Progenitor cell of endocrine pancreas (in vitro differentiated cells): ENCODE measurements at regions not wholly inside any gene's neighbourhood (a gene's known extent, or its start where the extent isn't known, plus 50 kb on each side); places are given as distances from the start of the nearest gene placed in this dataset.
"Not testable (repeated sequence)": the region's sequence is repeated elsewhere in the genome, so short reads cannot be mapped to it uniquely, and the experiment has no call there.

Experiments
- DNase-seq: peaks from one replicate; pipeline ENCODE4 v3.0.0; 2021; ENCODE audit warnings: low spot score; ENCODE audit not compliant: unreplicated experiment
- H3K27ac Mint-ChIP-seq: 2 replicates; pipeline ENCODE4 v1.8.0; 2021; ENCODE audit warnings: mild to moderate bottlenecking, moderate library complexity, mixed read lengths
- H3K27me3 Mint-ChIP-seq: 2 replicates; pipeline ENCODE4 v1.8.0; 2021; ENCODE audit warnings: mixed read lengths
- H3K36me3 Mint-ChIP-seq: 2 replicates; pipeline ENCODE4 v1.8.0; 2022; ENCODE audit warnings: mixed read lengths; ENCODE audit not compliant: insufficient read depth
- H3K4me1 Mint-ChIP-seq: 2 replicates; pipeline ENCODE4 v1.8.0; 2021; ENCODE audit warnings: low read depth, mixed read lengths
- H3K4me3 Mint-ChIP-seq: 2 replicates; pipeline ENCODE4 v1.8.0; 2021; ENCODE audit warnings: low read depth, mild to moderate bottlenecking, moderate library complexity, mixed read lengths
- H3K9me3 Mint-ChIP-seq: 2 replicates; pipeline ENCODE4 v1.8.0; 2021; ENCODE audit warnings: low read depth, mixed read lengths
- CTCF ChIP-seq: fragments of 200-600 bp; sonication (generic); IDR thresholded peaks from one replicate; pipeline ENCODE4 v1.5.0; 2021; ENCODE audit warnings: antibody characterized with exemption, mild to moderate bottlenecking; ENCODE audit not compliant: unreplicated experiment

DNA sequence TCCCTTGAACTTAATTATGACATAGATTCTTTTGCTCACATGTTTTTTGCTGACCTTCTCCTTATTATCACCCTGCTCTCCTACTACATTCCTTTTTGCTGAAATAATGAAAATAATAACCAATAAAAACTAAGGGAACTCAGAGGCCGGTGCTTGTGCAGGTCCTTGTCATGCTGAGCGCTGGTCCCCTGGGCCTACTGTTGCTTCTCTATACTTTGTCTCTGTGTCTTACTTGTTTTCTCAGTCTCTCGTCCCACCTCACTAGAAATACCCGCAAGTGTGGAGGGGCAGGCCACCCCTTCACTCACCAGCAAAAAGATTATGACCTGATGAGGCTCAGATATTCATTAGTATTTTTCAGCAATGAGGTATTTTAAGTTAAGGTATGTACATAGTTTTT is 3918.8 kb upstream of the OR11H1 start:
- peaks cover 62% of the 10 kb centered on the region for H3K9me3 Mint-ChIP-seq
- H3K27ac Mint-ChIP-seq, H3K4me3 Mint-ChIP-seq, H3K36me3 Mint-ChIP-seq, H3K4me1 Mint-ChIP-seq, DNase-seq, H3K27me3 Mint-ChIP-seq: not testable (repeated sequence)

GRCh38 chr22:11611280-11611679 is 3916.7 kb upstream of the OR11H1 start:
- H3K4me1 Mint-ChIP-seq, H3K27me3 Mint-ChIP-seq, H3K4me3 Mint-ChIP-seq, H3K27ac Mint-ChIP-seq, DNase-seq: not testable (repeated sequence)
- Mint-ChIP-seq H3K36me3 (peaks cover 18% of the 10 kb centered on the region), H3K9me3 (peaks cover 66% of the 10 kb centered on the region)

- not testable (repeated sequence) for DNase-seq, H3K27me3 Mint-ChIP-seq, H3K4me1 Mint-ChIP-seq, H3K4me3 Mint-ChIP-seq, H3K27ac Mint-ChIP-seq
- Mint-ChIP-seq H3K9me3 (peaks cover 71% of the 10 kb centered on the region), H3K36me3 (peaks cover 18% of the 10 kb centered on the region)
Observed at GRCh38 chr22:11611876-11612275, 3916.1 kb upstream of the OR11H1 start.

DNA sequence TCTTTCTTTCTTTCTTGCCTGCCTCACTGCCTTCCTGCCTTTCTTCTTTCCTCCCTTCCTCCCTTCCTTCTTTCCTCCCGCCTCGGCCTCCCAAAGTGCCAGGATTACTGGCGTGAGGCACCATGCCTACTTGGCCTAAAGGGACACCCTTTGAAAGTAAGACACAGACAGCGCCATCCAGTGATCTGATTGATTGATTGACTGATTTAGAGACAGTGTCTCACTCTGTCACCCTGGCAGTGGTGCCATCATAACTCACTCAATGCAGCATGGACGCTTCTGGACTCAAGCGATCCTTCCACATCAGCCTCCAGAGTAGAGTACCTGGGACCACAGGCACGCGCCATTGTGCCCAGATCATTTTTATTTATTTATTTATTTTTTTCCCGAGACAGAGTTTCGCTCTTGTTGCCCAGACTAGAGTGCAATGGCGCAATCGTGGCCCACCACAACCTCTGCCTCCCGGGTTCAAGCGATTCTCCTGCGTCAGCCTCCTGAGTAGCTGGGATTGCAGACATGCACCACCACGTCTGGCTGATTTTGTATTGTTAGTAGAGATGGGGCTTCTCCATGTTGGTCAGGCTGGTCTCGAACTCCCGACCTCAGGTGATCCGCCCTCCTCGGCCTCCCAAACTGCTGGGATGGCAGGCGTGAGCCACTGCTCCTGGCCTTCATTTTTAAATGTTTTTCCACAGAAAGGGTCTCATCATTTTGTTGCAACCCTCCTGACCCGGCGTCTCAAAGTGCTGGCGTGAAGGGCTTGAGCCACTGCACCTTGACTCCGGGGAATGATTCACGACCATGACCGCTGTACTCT is 3914.7 kb upstream of the OR11H1 start:
- H3K9me3 Mint-ChIP-seq: peaks cover 71% of the 10 kb centered on the region
- H3K4me3 Mint-ChIP-seq, H3K4me1 Mint-ChIP-seq, H3K27ac Mint-ChIP-seq, DNase-seq, H3K27me3 Mint-ChIP-seq: not testable (repeated sequence)
- peaks cover 25% of the 10 kb centered on the region for H3K36me3 Mint-ChIP-seq

DNA sequence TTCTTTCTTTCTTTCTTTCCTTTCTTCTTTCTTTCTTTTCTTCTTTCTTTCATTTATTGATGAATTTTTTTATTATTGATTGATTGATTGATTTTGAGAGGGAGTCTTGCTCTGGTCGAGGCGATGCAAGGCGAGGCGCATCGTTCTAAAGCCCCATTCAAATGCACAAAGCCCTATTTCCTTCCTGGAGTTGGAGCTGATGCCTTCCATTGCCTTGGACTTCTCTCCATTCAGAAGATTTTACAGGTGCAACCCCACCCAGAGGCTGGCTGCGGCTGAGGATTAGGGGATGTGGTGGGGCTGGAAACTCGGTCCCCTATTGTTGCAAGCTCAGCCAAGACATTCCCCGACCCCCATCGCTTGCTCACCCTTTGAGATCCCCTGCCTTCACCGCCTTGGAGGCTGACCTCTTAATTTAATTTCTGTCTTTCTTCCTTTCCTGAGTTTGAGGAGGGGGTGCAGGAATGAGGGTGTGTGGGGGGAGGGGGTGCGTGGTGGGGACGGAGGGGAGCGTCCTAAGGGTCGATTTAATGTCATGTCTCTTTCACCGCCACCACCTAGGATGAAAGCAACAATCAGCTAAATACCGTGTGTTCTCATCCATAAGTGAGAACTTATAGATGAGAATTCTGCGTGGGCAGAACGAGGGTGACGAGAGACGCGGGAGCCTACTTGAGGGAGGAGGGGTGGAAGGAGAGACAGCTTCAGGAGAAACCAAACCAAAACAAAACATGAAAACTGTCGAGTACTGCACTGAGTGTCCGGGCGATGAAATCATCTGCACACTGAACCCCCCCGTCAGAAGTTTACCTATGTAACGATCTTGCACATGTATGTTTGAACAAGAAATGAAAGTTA is 3913.9 kb upstream of the OR11H1 start:
- TF ChIP-seq CTCF: no peak
- peaks cover 71% of the 10 kb centered on the region for H3K9me3 Mint-ChIP-seq
- DNase-seq: no peak
- H3K27ac Mint-ChIP-seq: no peak overlapping the region
- H3K4me3 Mint-ChIP-seq: no peak overlapping the region
- H3K4me1 Mint-ChIP-seq: no peaks in the 10 kb centered on the region
- no peaks in the 10 kb centered on the region for H3K27me3 Mint-ChIP-seq
- peaks cover 28% of the 10 kb centered on the region for H3K36me3 Mint-ChIP-seq

DNA sequence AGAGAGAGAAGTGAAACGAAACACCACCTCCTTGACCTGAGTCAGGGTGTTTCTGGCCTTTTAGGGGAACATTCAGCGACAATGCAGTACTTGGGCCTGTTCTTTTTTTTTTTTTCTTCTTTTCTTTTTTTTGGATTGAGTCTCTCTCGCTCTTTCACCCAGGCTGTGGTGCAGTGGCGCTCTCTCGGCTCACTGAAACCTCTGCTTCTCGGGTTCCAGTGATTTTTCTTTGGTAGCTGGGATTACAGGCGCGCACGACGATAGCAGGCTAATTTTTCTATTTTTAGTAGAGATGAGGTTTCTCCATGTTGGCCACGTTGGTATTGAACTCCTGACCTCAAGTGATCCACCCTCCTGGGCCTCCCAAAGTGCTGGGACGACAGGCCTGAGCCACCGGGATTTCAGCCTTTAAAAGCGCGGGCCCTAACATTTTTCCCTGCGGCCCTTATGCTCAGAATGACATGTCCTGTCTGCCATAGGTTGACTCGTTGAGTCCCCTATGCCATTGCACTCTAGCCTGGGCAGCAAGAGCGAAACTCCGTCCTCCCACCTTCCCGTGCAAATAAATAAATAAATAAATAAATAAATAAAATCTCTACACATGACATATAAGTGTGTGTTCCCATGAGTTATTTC is 3913.1 kb upstream of the OR11H1 start:
- H3K27me3 Mint-ChIP-seq, DNase-seq, H3K4me3 Mint-ChIP-seq, H3K4me1 Mint-ChIP-seq, H3K27ac Mint-ChIP-seq: not testable (repeated sequence)
- H3K36me3 Mint-ChIP-seq: peaks cover 33% of the 10 kb centered on the region
- H3K9me3 Mint-ChIP-seq: peaks cover 76% of the 10 kb centered on the region

- Mint-ChIP-seq H3K27ac (no peak overlapping the region), H3K4me1 (no peaks in the 10 kb centered on the region), H3K27me3 (no peaks in the 10 kb centered on the region), H3K36me3 (peaks cover 34% of the 10 kb centered on the region), H3K4me3 (no peak overlapping the region), H3K9me3 (peaks cover 74% of the 10 kb centered on the region)
- no peak for TF ChIP-seq CTCF
- no peak for DNase-seq
Observed at GRCh38 chr22:11616811-11617210, 3911.2 kb upstream of the OR11H1 start.

GRCh38 chr22:11618322-11618662 is 3909.7 kb upstream of the OR11H1 start:
- not testable (repeated sequence) for H3K4me1 Mint-ChIP-seq, DNase-seq, H3K4me3 Mint-ChIP-seq, H3K27me3 Mint-ChIP-seq, H3K27ac Mint-ChIP-seq
- H3K9me3 Mint-ChIP-seq: peaks cover 70% of the 10 kb centered on the region
- peaks cover 32% of the 10 kb centered on the region for H3K36me3 Mint-ChIP-seq

- not testable (repeated sequence) for H3K27ac Mint-ChIP-seq, H3K4me3 Mint-ChIP-seq, DNase-seq, H3K4me1 Mint-ChIP-seq, H3K27me3 Mint-ChIP-seq
- Mint-ChIP-seq H3K9me3 (peaks cover 72% of the 10 kb centered on the region), H3K36me3 (peaks cover 32% of the 10 kb centered on the region)
Observed at GRCh38 chr22:11618688-11619087, 3909.3 kb upstream of the OR11H1 start.

DNA sequence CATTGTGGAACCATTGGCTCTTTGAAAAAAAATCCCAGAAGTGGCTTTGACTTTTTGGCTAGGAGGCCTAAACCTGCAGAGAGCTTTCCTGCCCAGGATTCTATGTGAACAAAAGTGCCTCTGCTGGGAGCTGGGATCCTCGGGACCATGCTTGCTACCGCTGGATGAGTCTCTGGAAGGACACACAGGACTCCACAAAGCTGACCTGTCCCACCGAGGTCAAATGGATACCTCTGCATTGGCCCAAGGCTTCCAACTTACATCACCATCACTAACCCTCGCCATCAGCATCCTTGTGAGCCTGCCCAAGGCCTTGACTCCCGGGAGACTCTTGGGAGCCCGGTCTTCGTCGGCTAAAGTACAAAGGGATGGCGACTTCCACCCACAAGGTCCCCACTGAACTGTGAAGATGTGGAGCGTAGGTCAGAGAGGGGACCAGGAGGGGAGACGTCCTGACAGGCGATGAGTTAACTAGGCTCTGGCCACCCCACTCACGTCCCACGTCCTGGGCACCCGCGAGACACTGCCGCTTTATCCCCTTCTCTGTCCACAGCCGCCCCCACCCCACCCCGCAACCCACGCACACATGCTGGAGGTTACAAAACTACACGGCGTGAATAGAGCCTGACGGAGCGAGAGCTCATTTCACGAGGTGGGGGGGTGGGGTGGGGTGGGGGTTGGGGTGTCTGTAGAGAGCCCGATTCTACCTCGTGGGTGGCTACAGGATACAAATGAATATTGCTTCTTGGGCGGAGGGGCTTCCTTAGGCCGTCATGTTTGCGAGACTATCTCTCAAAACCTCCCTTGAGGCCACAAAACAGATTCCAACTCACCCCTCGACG is 3906.8 kb upstream of the OR11H1 start:
- H3K27me3 Mint-ChIP-seq, DNase-seq, H3K4me3 Mint-ChIP-seq, H3K4me1 Mint-ChIP-seq, H3K27ac Mint-ChIP-seq: not testable (repeated sequence)
- Mint-ChIP-seq H3K9me3 (peaks cover 74% of the 10 kb centered on the region), H3K36me3 (peaks cover 27% of the 10 kb centered on the region)
